ENCODE measurements at regions not wholly inside any gene's neighbourhood (a gene's known extent, or its start where the extent isn't known, plus 50 kb on each side); places are given as distances from the start of the nearest gene placed in this dataset.

GRCh38 chr20:20850407-20850806 is 138.0 kb upstream of the RALGAPA2 start:
- no peak for DNase-seq
- Mint-ChIP-seq H3K4me1 (ENCODE audit: low read depth, unreplicated experiment) (no peaks in the 10 kb centered on the region), H3K27me3 (ENCODE audit: unreplicated experiment) (peaks cover 6% of the 10 kb centered on the region), H3K27ac (ENCODE audit: unreplicated experiment) (no peak overlapping the region), H3K9me3 (ENCODE audit: unreplicated experiment) (no peaks in the 10 kb centered on the region), H3K36me3 (ENCODE audit: unreplicated experiment) (peaks cover 8% of the 10 kb centered on the region), H3K4me3 (ENCODE audit: unreplicated experiment) (no peak overlapping the region)
- TF ChIP-seq, protein P1, sequence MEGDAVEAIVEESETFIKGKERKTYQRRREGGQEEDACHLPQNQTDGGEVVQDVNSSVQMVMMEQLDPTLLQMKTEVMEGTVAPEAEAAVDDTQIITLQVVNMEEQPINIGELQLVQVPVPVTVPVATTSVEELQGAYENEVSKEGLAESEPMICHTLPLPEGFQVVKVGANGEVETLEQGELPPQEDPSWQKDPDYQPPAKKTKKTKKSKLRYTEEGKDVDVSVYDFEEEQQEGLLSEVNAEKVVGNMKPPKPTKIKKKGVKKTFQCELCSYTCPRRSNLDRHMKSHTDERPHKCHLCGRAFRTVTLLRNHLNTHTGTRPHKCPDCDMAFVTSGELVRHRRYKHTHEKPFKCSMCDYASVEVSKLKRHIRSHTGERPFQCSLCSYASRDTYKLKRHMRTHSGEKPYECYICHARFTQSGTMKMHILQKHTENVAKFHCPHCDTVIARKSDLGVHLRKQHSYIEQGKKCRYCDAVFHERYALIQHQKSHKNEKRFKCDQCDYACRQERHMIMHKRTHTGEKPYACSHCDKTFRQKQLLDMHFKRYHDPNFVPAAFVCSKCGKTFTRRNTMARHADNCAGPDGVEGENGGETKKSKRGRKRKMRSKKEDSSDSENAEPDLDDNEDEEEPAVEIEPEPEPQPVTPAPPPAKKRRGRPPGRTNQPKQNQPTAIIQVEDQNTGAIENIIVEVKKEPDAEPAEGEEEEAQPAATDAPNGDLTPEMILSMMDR (IDR thresholded peaks at IDR 0.05; ENCODE audit: partially characterized antibody, unreplicated experiment), result no peak

- Mint-ChIP-seq H3K4me1 (ENCODE audit: low read depth, unreplicated experiment) (no peaks in the 10 kb centered on the region), H3K27me3 (ENCODE audit: unreplicated experiment) (peaks cover 4% of the 10 kb centered on the region), H3K4me3 (ENCODE audit: unreplicated experiment) (no peak overlapping the region), H3K9me3 (ENCODE audit: unreplicated experiment) (no peaks in the 10 kb centered on the region), H3K36me3 (ENCODE audit: unreplicated experiment) (peaks cover 8% of the 10 kb centered on the region), H3K27ac (ENCODE audit: unreplicated experiment) (no peak overlapping the region)
- TF ChIP-seq, protein P1 (IDR thresholded peaks at IDR 0.05; ENCODE audit: partially characterized antibody, unreplicated experiment), result no peak
- DNase-seq, result no peak
Measured at GRCh38 chr20:20849161-20849560, 136.7 kb upstream of the RALGAPA2 start.

DNA sequence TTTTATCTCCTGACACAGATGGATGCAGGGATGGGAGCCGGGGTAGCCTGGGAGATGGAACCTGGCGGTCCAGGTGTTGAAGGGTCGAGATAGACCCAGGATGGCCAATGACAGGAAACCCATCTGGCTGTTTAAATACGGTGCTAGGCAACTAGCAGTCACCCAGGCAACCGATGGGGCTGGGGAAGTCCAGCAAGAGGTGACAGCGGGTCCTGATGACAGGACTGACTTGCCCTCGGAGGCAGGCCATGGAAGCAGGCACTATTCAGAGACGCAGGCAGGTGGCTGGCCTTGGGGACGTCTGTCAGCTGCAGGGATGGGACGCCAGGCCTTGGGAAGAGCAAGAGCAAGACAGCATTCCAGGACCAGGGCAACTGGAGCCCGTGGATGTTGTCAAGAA is 135.4 kb upstream of the RALGAPA2 start:
- TF ChIP-seq, protein P1 (IDR thresholded peaks at IDR 0.05; ENCODE audit: partially characterized antibody, unreplicated experiment), result no peak
- H3K36me3 Mint-ChIP-seq (ENCODE audit: unreplicated experiment), result peaks cover 8% of the 10 kb centered on the region
- no peak overlapping the region for H3K27ac Mint-ChIP-seq (ENCODE audit: unreplicated experiment)
- no peaks in the 10 kb centered on the region for H3K9me3 Mint-ChIP-seq (ENCODE audit: unreplicated experiment)
- DNase-seq, result no peak
- H3K27me3 Mint-ChIP-seq (ENCODE audit: unreplicated experiment), result peaks cover 4% of the 10 kb centered on the region
- no peak overlapping the region for H3K4me3 Mint-ChIP-seq (ENCODE audit: unreplicated experiment)
- no peaks in the 10 kb centered on the region for H3K4me1 Mint-ChIP-seq (ENCODE audit: low read depth, unreplicated experiment)

GRCh38 chr20:20843982-20844381 is 131.5 kb upstream of the RALGAPA2 start:
- H3K4me1 Mint-ChIP-seq (ENCODE audit: low read depth, unreplicated experiment), result no peaks in the 10 kb centered on the region
- DNase-seq, result no peak
- H3K9me3 Mint-ChIP-seq (ENCODE audit: unreplicated experiment), result no peaks in the 10 kb centered on the region
- H3K4me3 Mint-ChIP-seq (ENCODE audit: unreplicated experiment), result no peak overlapping the region
- no peaks in the 10 kb centered on the region for H3K36me3 Mint-ChIP-seq (ENCODE audit: unreplicated experiment)
- H3K27ac Mint-ChIP-seq (ENCODE audit: unreplicated experiment), result no peak overlapping the region
- TF ChIP-seq, protein P1 (IDR thresholded peaks at IDR 0.05; ENCODE audit: partially characterized antibody, unreplicated experiment), result no peak
- H3K27me3 Mint-ChIP-seq (ENCODE audit: unreplicated experiment), result peaks cover 4% of the 10 kb centered on the region

- no peaks in the 10 kb centered on the region for H3K9me3 Mint-ChIP-seq (ENCODE audit: unreplicated experiment)
- no peaks in the 10 kb centered on the region for H3K36me3 Mint-ChIP-seq (ENCODE audit: unreplicated experiment)
- TF ChIP-seq, protein P1 (IDR thresholded peaks at IDR 0.05; ENCODE audit: partially characterized antibody, unreplicated experiment), result no peak
- no peak overlapping the region for H3K4me3 Mint-ChIP-seq (ENCODE audit: unreplicated experiment)
- no peaks in the 10 kb centered on the region for H3K4me1 Mint-ChIP-seq (ENCODE audit: low read depth, unreplicated experiment)
- no peak for DNase-seq
- no peak overlapping the region for H3K27ac Mint-ChIP-seq (ENCODE audit: unreplicated experiment)
- no peaks in the 10 kb centered on the region for H3K27me3 Mint-ChIP-seq (ENCODE audit: unreplicated experiment)
Measured at GRCh38 chr20:20839771-20840170, 127.3 kb upstream of the RALGAPA2 start.

Data from glutamatergic neuron (in vitro differentiated cells).